Left hindlimb (tissue), 1 donor: ENCODE measurements at regions not wholly inside any gene's neighbourhood (a gene's known extent, or its start where the extent isn't known, plus 50 kb on each side); places are given as distances from the start of the nearest gene placed in this dataset.
"Not testable (repeated sequence)": the region's sequence is repeated elsewhere in the genome, so short reads cannot be mapped to it uniquely, and the experiment has no call there.

Experiments used
- DNase-seq: peaks from one replicate; pipeline ENCODE4 v3.0.0-alpha.2; 2018

DNA sequence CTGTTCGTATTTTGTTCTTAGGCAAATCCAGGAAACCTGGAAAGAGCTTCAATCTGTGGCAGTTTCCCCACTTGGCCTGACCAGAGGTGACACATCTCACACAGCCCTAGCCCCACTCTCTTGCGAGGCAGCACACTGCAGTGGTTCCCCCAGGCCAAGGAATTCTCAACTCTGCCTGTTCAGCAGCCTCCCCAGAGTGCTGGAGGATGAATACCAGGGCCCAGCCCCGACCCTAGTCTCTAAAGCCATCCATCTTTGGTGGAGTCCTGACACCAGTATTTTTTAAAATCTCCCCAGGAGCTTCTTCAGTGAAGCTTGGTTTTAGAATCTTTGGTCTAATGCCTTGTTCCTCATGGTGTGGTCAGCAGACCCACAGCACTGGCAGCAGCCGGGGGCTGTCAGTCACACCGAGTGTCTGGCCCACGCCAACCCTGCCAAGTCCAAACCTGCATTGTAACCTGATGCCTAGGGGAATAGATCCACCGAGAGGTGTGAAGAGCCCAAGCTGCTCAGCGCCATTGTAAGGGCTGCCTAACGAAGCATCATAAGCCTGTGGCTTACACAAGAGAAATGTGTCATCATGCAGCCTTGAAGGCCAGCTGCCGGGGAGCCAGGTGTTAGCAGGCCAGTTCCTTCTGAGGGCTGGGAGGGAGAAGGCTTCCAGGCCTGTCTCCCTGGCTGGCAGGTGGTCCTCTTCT lies 428.7 kb upstream of the ID2 start:
- DNase-seq = no peak

GRCh38 chr2:8253781-8254180 lies 428.1 kb upstream of the ID2 start:
- DNase-seq = no peak

- DNase-seq = not testable (repeated sequence)
These were observed 427.6 kb upstream of the ID2 start for GRCh38 chr2:8254214-8254613.

DNA sequence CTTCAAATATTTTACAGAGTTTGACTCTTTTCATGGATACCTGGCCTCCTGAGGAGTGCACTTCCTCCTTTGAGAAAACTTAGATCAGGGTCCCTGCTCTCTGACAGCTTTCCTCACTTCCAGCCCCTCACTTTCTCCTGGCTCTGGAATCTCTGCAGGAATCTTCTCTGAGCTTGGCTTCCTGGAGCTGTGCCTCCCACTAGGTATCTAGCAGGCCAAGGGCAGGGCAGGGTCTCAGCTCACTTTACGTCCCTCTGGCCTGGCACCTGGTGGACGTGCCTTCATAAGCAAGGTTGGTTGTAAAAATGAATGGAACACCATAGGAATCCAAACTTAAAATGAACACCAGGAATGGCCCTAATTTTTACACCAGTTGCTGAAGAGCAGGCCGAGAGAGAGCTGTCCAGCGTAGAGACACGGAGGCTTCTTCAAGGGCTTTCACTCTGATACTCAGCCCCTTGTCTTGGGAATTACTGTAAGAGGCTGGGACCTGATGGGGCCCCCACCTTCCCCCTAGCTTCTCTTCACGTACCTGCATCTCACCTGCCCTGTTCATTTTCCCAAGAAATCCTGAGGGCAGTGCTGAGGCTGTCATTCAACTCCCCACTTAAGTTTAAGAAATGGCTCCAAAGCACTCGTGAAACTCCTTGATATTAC lies 426.9 kb upstream of the ID2 start:
- DNase-seq = no peak

GRCh38 chr2:8255448-8255800 lies 426.4 kb upstream of the ID2 start:
- no peak for DNase-seq

DNA sequence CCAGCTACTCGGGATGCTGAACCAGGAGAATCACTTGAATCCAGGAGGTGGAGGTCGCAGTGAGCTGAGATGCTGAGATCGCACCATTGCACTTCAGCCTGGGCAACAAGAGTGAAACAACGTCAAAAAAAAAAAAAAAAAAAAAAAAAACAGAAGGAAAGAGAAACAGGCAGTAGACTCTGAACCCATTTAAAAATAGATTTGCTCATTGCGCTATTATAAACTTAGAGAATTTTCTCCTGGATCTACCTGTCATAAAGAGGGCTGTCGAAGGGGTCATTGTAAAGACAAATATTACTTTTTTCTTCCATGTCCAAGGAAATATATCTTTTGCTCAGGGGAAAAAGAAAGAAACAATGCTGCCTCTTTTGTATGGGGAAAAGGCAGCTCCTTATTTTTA lies 425.0 kb upstream of the ID2 start:
- no peak for DNase-seq

DNA sequence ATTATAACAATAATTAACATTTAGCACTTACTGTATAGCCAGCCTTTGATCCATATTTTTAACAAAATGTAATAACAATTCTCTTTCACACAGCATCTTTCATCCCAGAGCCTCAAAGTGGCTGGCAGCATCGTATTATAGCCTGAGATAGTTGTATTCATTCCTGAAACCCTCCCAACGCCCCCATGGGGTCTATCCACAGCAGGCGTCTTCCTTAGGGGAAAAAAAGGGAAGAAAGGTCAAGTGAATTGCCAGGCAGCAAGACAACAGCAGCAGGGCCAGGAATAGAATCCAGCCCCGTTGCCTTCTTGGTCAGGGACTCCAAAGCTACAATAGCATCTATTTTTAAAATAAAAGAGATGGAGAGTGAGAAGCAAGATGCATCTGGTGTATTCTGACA lies 424.4 kb upstream of the ID2 start:
- no peak for DNase-seq

- DNase-seq = no peak
These were observed 423.4 kb upstream of the ID2 start for GRCh38 chr2:8258406-8258805.

DNA sequence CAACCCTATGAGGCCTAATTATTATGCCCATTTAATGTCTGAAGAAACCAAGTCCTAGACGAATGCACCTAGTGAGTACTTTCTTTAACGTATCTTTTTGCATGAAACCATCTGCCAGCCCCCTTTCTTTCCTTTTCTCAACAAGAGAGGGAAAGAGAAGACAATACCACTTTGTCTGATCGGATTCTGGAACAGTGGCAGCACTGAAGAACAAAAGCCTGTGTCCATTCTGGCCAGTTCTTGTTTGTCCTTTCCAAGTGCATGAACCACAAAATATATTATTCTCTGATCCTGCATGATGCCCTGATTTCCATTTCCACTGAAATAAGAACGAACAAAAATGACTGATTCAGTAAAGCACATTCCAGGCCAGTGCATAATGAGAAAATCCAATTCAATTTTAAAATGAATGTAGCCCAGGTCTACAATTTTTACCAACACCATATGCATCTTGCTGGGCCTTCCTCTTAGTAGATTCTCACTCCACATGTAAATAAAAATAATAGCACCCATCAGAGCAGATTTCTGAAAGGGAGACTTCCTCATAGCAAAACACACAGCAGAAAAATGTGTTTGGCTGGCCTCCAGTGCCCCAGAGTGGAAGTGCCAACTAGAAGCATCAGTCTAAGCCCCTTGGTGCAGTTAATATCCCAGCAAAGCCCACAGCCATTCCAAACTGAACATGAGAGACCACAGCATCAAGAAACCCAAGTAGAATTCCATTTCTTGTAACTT lies 422.6 kb upstream of the ID2 start:
- no peak for DNase-seq

DNA sequence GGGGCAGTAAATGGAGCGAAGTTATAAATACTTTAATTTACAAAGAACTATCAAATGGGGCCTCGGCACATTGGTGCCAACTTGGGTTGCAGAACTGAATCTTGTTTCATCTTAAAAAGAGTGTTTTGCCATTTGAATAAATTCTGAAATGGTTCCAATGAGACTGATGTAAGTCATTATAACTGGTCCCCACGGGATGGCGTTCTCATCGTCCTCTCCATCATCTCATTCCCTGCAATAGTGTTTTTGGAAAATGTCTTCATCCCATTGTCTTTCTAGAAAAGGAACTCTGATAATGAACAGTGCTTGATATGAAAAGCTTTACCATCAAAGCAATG lies 422.0 kb upstream of the ID2 start:
- no peak for DNase-seq

- no peak for DNase-seq
These were observed 421.6 kb upstream of the ID2 start for GRCh38 chr2:8260213-8260612.

GRCh38 chr2:8263901-8264300 lies 418.0 kb upstream of the ID2 start:
- no peak for DNase-seq

GRCh38 chr2:8264981-8265380 lies 416.9 kb upstream of the ID2 start:
- DNase-seq = no peak

DNA sequence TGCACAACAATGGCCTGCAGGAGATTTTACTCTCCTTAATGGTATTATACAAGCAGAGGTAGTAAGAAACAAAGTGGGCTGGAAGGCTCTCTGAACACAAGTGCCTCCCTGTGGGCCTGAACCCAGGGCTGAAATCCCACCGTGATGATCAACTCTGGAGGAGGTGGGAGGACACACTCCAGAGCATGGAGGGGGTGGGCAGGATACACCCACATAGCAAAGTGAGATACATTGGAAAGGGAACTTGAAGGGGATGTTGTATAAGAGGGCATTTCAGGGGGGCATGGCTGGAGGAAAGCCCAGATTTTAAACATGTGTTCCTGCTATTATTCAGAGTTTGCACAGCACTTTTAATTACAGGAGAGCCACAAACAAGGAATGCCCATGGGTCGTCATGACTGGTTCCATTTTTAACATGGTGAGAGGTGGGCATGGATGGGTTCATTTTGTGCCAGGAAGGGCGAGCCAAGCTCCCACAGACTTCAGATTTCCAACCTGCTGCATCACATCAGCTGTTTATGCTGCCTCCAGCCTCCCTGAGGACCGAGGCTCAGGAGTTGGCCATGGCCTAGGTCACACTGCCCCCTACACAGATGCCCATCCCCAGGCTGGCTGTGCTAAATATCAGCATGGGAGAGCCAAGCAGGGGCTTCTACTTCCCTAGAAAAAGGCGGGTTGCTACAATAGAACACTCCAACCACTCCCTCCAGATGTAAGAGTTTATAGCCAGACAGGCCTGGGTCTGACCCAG lies 416.2 kb upstream of the ID2 start:
- DNase-seq = no peak

DNA sequence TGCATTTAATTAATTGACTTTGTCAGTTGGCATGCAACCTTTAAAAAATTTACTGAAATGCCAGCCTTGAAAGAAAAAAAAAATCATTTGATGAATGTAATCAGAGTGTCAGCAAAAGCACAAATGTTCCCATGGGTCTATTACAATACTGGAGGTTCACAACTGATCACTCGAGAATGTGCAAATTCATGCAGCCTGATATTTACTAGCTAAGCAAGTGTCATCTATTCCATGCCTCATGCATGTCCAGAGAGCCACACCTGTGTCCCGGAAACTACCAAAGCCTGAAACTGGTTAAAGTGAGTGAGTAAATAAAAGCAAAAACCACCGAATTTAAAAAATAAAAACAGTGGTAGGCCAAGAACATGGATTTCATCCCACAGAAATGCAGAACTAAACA lies 415.3 kb upstream of the ID2 start:
- DNase-seq = no peak

DNA sequence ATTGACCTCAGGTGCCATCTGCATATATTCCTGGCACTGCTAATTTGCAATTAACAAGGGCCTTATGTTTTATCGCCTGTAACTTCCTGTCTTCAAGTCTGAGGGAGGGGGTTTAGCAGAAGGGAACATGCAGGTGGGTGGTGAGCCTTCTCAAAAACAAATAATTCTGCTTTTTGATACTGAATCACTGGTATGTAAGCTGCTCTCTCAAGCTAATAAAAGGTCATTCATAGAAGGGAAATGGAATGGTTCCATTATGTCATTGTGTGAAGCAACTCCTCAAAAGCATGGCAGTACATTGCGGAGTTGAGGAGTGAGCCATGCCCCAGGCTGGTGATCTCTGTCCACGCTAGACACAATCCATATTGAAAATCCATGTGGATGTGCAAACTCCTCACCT lies 414.8 kb upstream of the ID2 start:
- DNase-seq = no peak

DNA sequence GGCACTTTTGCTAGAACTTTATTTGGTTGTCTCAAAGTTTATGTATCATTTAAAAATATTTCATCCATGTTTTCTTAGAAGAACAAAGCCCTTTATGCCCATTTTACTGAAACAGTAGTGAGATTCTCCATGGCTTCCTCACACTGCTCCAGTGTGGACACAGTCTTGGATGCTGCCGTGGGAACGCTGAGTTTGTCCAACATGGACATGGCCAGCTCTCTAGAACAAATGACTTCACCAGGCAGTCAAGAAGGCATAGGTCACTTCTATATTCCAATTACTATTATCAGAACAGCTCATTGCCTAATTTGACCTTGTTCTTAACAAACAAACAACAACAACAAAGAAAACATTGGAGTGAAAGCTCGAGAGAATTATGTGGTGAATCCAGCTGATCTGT lies 414.1 kb upstream of the ID2 start:
- no peak for DNase-seq

GRCh38 chr2:8268172-8268783 lies 413.6 kb upstream of the ID2 start:
- DNase-seq = no peak

DNA sequence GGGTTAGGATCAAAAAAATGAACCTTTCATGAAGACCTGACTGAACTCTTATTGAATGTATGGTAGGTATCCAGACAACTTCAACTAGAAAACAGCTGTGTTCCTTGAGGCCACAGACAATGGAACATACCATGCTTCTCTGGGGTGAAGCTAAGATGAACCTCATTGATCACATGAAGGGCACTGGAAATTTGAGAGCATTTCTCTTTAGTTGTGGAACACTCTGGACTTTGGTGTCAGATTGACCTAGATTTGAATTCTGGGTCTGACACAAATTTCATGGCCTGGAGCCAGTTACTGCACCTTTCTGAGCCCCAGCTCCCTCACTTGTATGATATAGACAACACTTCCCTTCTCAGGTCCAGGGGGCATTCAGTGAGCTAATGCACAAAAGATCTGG lies 411.2 kb upstream of the ID2 start:
- no peak for DNase-seq

DNA sequence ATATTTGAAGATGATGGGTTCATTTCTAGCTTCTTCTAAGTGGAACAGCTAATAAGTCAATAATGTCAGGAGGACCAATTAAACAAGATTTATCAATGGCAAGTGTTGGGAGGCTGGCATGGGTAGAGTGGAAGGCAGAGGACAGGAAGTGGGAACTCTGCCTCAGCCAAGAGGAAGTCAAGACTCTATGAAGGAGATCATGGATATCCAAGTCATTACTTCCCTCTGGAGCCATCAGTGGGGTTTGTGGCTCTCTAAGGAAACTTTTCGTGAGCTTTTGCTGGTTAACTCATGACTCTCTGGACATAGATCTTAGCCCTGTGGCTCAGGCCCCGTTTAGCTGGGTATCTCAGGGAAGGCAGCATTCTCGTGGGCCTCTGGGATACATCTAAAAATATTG lies 410.4 kb upstream of the ID2 start:
- no peak for DNase-seq

- no peak for DNase-seq
These were observed 405.8 kb upstream of the ID2 start for GRCh38 chr2:8276026-8276425.

DNA sequence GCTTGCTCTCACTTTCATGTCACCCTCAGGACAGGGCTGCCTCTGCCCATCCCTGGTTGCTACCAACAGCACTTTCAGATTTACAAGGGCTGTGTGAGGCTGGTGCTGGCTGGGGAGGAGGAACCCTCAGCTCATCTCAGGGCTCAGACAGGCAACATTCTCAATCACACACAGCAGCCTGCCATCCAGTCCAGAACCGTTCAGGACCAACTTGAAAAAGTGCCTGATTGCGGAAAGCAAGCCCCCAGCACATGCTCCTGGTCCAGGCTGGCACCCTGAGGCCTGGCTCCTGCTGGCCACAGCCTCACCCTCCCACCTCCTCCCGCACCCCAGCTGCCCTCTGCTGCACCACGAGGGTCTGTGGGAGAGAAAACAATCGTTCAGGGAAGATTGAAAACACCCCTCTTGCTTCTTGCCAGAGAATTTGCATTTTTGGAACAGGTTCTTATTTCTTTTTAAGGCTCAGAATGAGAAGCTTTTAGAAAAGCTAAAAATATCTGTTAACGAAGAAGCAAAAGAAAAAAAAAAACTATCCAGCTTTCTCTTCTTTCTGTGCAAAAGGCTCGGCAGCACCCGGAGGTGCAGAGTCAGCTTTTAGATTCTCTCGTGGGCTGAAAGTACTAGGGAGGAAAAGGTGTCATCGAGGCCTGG lies 403.8 kb upstream of the ID2 start:
- DNase-seq = no peak
